GM12878 (cell line): ENCODE measurements at regions not wholly inside any gene's neighbourhood (a gene's known extent, or its start where the extent isn't known, plus 50 kb on each side); places are given as distances from the start of the nearest gene placed in this dataset.

Source experiments
- ATAC-seq: fragments of 200-7000 bp; cut with Tn5 transposase; 3 replicates; pipeline ENCODE4 v1.9.1; 2020; ENCODE audit warnings: mild to moderate bottlenecking, moderate library complexity
- BruUV-seq: library from RNA; stranded (reverse); fragments of 400-500 nt; replicated peaks from 2 replicates; lab custom pipeline; 2021; lab: Mats Ljungman, UMichigan
- CTCF ChIA-PET: fragments of 300-600 bp; sonication (Branson Sonifier 250); formaldehyde crosslinking; extraction: SDS; loops from one replicate; lab custom pipeline; 2021; ENCODE audit warnings: inconsistent platforms; lab: Yijun Ruan, JAX
- POLR2A ChIA-PET: fragments of 350-600 bp; formaldehyde crosslinking; extraction: SDS; loops from one replicate; lab custom pipeline; 2021; ENCODE audit warnings: inconsistent platforms; lab: Charles Lee
- RAD21 ChIA-PET: fragments of 300-600 bp; sonication (Branson Sonifier 250); formaldehyde crosslinking; loops from one replicate; lab custom pipeline; 2023; ENCODE audit warnings: antibody characterized with exemption; ENCODE audit not compliant: unreplicated experiment; lab: Charles Lee
- SMC1A ChIA-PET: fragments of 300-600 bp; sonication (Branson Sonifier 250); formaldehyde crosslinking; loops from one replicate; lab custom pipeline; 2023; ENCODE audit not compliant: unreplicated experiment, uncharacterized antibody; lab: Charles Lee
- DNase-seq: peaks from one replicate; pipeline ENCODE4 v3.0.0-alpha.2; 2011; ENCODE audit warnings: low read depth, low spot score
- FAIRE-seq: peaks from 3 replicates; lab custom pipeline; 2011; peaks lifted over from hg19 to GRCh38; lab: Jason Lieb, UNC
- H2AFZ ChIP-seq: 2 replicates; pipeline ENCODE4 v1.6.0; 2011; ENCODE audit warnings: low read depth, low read length, control low read depth; ENCODE audit not compliant: control insufficient read depth
- H3K27ac ChIP-seq: 2 replicates; pipeline ENCODE4 v1.5.1; 2011; ENCODE audit warnings: control low read depth; ENCODE audit not compliant: control insufficient read depth, insufficient read depth
- H3K27me3 ChIP-seq, 2 experiments: replicated peaks in 1 of 2; 2 replicates each; pipeline versions ENCODE4 v1.6.0 to v1.6.1; 2011; ENCODE audit warnings: low read length in 1 of 2; ENCODE audit not compliant: control insufficient read depth in 2 of 2, insufficient read depth in 2 of 2
- H3K36me3 ChIP-seq, 2 experiments: 2 replicates each; pipeline ENCODE4 v1.5.1; 2011; ENCODE audit warnings: low read length in 1 of 2; ENCODE audit not compliant: control insufficient read depth in 2 of 2, insufficient read depth in 2 of 2
- H3K4me1 ChIP-seq: 2 replicates; pipeline ENCODE4 v1.6.1; 2011; ENCODE audit warnings: mild to moderate bottlenecking, low read length, moderate library complexity, mixed read lengths; ENCODE audit not compliant: control insufficient read depth, insufficient read depth
- H3K4me2 ChIP-seq: 2 replicates; pipeline ENCODE4 v1.6.0; 2011; ENCODE audit warnings: control low read depth; ENCODE audit not compliant: control insufficient read depth, insufficient read depth
- H3K4me3 ChIP-seq: fragments of 200-600 bp; sonication (generic); 2 replicates; pipeline ENCODE4 v1.5.1; 2016
- H3K79me2 ChIP-seq: 2 replicates; pipeline ENCODE4 v1.6.0; 2011; ENCODE audit warnings: low read length; ENCODE audit not compliant: control insufficient read depth, insufficient read depth
- H3K9ac ChIP-seq: 2 replicates; pipeline ENCODE4 v1.8.0; 2011; ENCODE audit warnings: low read length, control low read depth, mixed read lengths; ENCODE audit not compliant: control insufficient read depth, insufficient read depth
- H3K9me3 ChIP-seq: replicated peaks from 3 replicates; pipeline ENCODE4 v1.5.1; 2011; ENCODE audit warnings: mild to moderate bottlenecking, low read length; ENCODE audit not compliant: control insufficient read depth, insufficient read depth
- H4K20me1 ChIP-seq: 2 replicates; pipeline ENCODE4 v1.6.0; 2011; ENCODE audit not compliant: control insufficient read depth, insufficient read depth
- BCL3 ChIP-seq: IDR thresholded peaks from 2 replicates; pipeline ENCODE4 v1.6.1; 2011; ENCODE audit warnings: borderline replicate concordance, low read depth, mild to moderate bottlenecking, moderate library complexity, low read length; ENCODE audit not compliant: insufficient read depth, poor library complexity, severe bottlenecking
- CHD4 ChIP-seq: fragments of 200-600 bp; sonication (generic); IDR thresholded peaks from 2 replicates; pipeline ENCODE4 v1.6.1; 2016; ENCODE audit warnings: mild to moderate bottlenecking
- CREM ChIP-seq: IDR thresholded peaks from 2 replicates; pipeline ENCODE4 v1.6.1; 2014; ENCODE audit warnings: antibody characterized with exemption, low read depth
- HDAC2 ChIP-seq: fragments of 200-600 bp; sonication (generic); IDR thresholded peaks from 2 replicates; pipeline ENCODE4 v1.6.1; 2017
- IKZF1 ChIP-seq: fragments of 450-650 bp; conservative IDR thresholded peaks from 2 replicates; pipeline ENCODE4 v1.6.1; 2017; ENCODE audit warnings: antibody characterized with exemption, mild to moderate bottlenecking
- KDM1A ChIP-seq: fragments of 200-600 bp; sonication (generic); IDR thresholded peaks from 2 replicates; pipeline ENCODE4 v1.6.1; 2016; ENCODE audit warnings: borderline replicate concordance
- NFXL1 ChIP-seq: fragments of 450-650 bp; IDR thresholded peaks from 2 replicates; pipeline ENCODE4 v1.6.1; 2017; ENCODE audit warnings: antibody characterized with exemption, mild to moderate bottlenecking, borderline replicate concordance
- RAD21 ChIP-seq: IDR thresholded peaks from 2 replicates; pipeline ENCODE4 v1.6.1; 2011; ENCODE audit warnings: mild to moderate bottlenecking, low read depth, low read length, moderate library complexity; ENCODE audit not compliant: insufficient read depth
- REST ChIP-seq: IDR thresholded peaks from 2 replicates; pipeline ENCODE4 v1.6.1; 2012; ENCODE audit warnings: mild to moderate bottlenecking, low read depth, low read length
- SIX5 ChIP-seq: IDR thresholded peaks from 2 replicates; pipeline ENCODE4 v1.6.1; 2011; ENCODE audit warnings: mild to moderate bottlenecking, low read depth, low read length, moderate library complexity; ENCODE audit not compliant: severe bottlenecking
- SMC3 ChIP-seq: IDR thresholded peaks from 2 replicates; pipeline ENCODE4 v1.6.1; 2011; ENCODE audit warnings: low read length, improper control_type of control experiment, borderline replicate concordance
- SREBF2 ChIP-seq: IDR thresholded peaks from 2 replicates; pipeline ENCODE4 v1.6.1; 2012; ENCODE audit warnings: mild to moderate bottlenecking, low read length
- SRF ChIP-seq, 2 experiments: IDR thresholded peaks; 2 replicates each; pipeline ENCODE4 v1.6.1; 2011; ENCODE audit warnings: low read depth in 2 of 2, low read length in 2 of 2, mild to moderate bottlenecking in 1 of 2, moderate library complexity in 1 of 2
- TARDBP ChIP-seq: IDR thresholded peaks from 2 replicates; pipeline ENCODE4 v1.6.1; 2016; ENCODE audit warnings: borderline replicate concordance
- YY1 ChIP-seq: IDR thresholded peaks from 2 replicates; pipeline ENCODE4 v1.6.1; 2011; ENCODE audit warnings: low read depth, mild to moderate bottlenecking, low read length
- ZNF622 ChIP-seq: fragments of 450-650 bp; IDR thresholded peaks from 2 replicates; pipeline ENCODE4 v1.6.1; 2017; ENCODE audit warnings: mild to moderate bottlenecking, inconsistent platforms
- whole genome bisulfite sequencing: methylation state at CpG from one replicate; pipeline ENCODE4 v1.1.6; 2016; ENCODE audit warnings: low lambda C conversion rate; ENCODE audit not compliant: insufficient replicate concordance, insufficient coverage; ENCODE audit errors: missing lambda C conversion rate; 5-methylcytosine and 5-hydroxymethylcytosine counted together
- in situ Hi-C: fragments of 300-500 bp; cut with MboI; formaldehyde crosslinking; loops from 9 replicates; pipeline ENCODE4 v1.14.3; 2018; ENCODE audit warnings: mixed read lengths
- intact Hi-C: fragments of 100-400 bp; cut with micrococcal nuclease; formaldehyde crosslinking; loops from one replicate; pipeline ENCODE4 v1.14.2; 2022; ENCODE audit not compliant: unreplicated experiment
- TF ChIP-seq, protein P1 (sequence below), 3 experiments: IDR thresholded peaks in 2 of 3; conservative IDR thresholded peaks in 1 of 3; 2 replicates each; pipeline ENCODE4 v1.5.1; 2011; ENCODE audit warnings: low read depth in 3 of 3, low read length in 3 of 3, mild to moderate bottlenecking in 3 of 3, control low read depth in 2 of 3, moderate library complexity in 2 of 3, inconsistent platforms in 1 of 3, mixed read lengths in 1 of 3; ENCODE audit not compliant: control insufficient read depth in 2 of 3, insufficient read depth in 1 of 3; ENCODE audit errors: extremely low read depth in 1 of 3

- POLR2A ChIA-PET, result interaction anchor here (0.6 kb wide), 1 partner anchor 15 kb away, joined by 3 read pairs; no protein-coding TSS in a partner anchor
- SMC1A ChIA-PET, result interaction anchor here (0.6 to 4.0 kb wide), 30 partner anchors 13 to 984 kb away, joined by 3 to 19 read pairs (median 3); no protein-coding TSS in a partner anchor
- intact Hi-C loops (no loop called here), in situ Hi-C loops (no loop called here)
- no peaks in the 10 kb centered on the region for H3K4me1 ChIP-seq
- no peaks in the 10 kb centered on the region; the same call in 2 of the 3 replicates for H3K9me3 ChIP-seq
- no peak overlapping the region for H3K4me2 ChIP-seq
- H3K79me2 ChIP-seq, result no peaks in the 10 kb centered on the region
- DNase-seq (peak; percentile 28), FAIRE-seq (peak; percentile 95), ATAC-seq (peak; percentile 93)
- CTCF ChIA-PET, result interaction anchor here (0.6 to 5.2 kb wide), 52 partner anchors 9 to 1322 kb away, joined by 3 to 33 read pairs (median 4); partner anchors contain the start of gene XYLT1
- WGBS, result 4% methylated on average over 10 of the region's 10 CpGs
- H3K9ac ChIP-seq, result no peak overlapping the region
- H4K20me1 ChIP-seq, result no peaks in the 10 kb centered on the region; the same call in 1 of the 2 replicates
- H3K27ac ChIP-seq, result no peak overlapping the region
- no TSS peak for BruUV-seq
- RAD21 ChIA-PET, result interaction anchor here (0.6 to 1.9 kb wide), 21 partner anchors 12 to 984 kb away, joined by 3 to 11 read pairs (median 4); no protein-coding TSS in a partner anchor
- H3K4me3 ChIP-seq, result no peak overlapping the region
- H3K36me3 ChIP-seq, result no peaks in the 10 kb centered on the region
- H3K27me3 ChIP-seq, result no peaks in the 10 kb centered on the region
- H2AFZ ChIP-seq, result no peak overlapping the region
- TF ChIP-seq BCL3 (no peak), SREBF2 (no peak), SMC3 (peak; percentile 84), RAD21 (peak; percentile 82), REST (no peak), NFXL1 (no peak), IKZF1 (0 out of 2 replicates have a peak, but pooled peaks have one; percentile 24), TARDBP (no peak), SIX5 (no peak), CHD4 (no peak), CREM (no peak), HDAC2 (no peak), YY1 (peak; percentile 74), ZNF622 (no peak), KDM1A (no peak), SRF (IDR thresholded peaks at IDR 0.05; ENCODE audit: low read depth in 2 of 2, low read length in 2 of 2) (no peak)
- TF ChIP-seq, protein P1, sequence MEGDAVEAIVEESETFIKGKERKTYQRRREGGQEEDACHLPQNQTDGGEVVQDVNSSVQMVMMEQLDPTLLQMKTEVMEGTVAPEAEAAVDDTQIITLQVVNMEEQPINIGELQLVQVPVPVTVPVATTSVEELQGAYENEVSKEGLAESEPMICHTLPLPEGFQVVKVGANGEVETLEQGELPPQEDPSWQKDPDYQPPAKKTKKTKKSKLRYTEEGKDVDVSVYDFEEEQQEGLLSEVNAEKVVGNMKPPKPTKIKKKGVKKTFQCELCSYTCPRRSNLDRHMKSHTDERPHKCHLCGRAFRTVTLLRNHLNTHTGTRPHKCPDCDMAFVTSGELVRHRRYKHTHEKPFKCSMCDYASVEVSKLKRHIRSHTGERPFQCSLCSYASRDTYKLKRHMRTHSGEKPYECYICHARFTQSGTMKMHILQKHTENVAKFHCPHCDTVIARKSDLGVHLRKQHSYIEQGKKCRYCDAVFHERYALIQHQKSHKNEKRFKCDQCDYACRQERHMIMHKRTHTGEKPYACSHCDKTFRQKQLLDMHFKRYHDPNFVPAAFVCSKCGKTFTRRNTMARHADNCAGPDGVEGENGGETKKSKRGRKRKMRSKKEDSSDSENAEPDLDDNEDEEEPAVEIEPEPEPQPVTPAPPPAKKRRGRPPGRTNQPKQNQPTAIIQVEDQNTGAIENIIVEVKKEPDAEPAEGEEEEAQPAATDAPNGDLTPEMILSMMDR (IDR thresholded peaks at IDR 0.05 in 2 of 3, conservative IDR thresholded peaks at IDR 0.05 in 1 of 3; ENCODE audit: control insufficient read depth in 2 of 3, extremely low read depth in 1 of 3, insufficient read depth in 1 of 3, low read depth in 3 of 3, low read length in 3 of 3), result peak; percentile 83 to 89 (median 84)
Measured at GRCh38 chr16:17578981-17579874, 108.5 kb upstream of the XYLT1 start.
